Fibroblast of lung (primary cell): ENCODE measurements at regions not wholly inside any gene's neighbourhood (a gene's known extent, or its start where the extent isn't known, plus 50 kb on each side); places are given as distances from the start of the nearest gene placed in this dataset.

Experiments used
- EZH2 ChIP-seq: IDR thresholded peaks from 2 replicates; pipeline ENCODE4 v1.5.1; 2012; ENCODE audit warnings: low read length, control low read depth, mild to moderate bottlenecking; ENCODE audit errors: missing control alignments
- TF ChIP-seq, protein P1 (sequence below), 2 donors: IDR thresholded peaks in 1 of 2; conservative IDR thresholded peaks in 1 of 2; 1 replicate in 1 of 2; 2 replicates in 1 of 2; pipeline ENCODE4 v1.5.1; 2011 to 2012; ENCODE audit warnings: low read length in 2 of 2, control low read depth in 1 of 2, inconsistent platforms in 1 of 2, low read depth in 1 of 2, mild to moderate bottlenecking in 1 of 2

DNA sequence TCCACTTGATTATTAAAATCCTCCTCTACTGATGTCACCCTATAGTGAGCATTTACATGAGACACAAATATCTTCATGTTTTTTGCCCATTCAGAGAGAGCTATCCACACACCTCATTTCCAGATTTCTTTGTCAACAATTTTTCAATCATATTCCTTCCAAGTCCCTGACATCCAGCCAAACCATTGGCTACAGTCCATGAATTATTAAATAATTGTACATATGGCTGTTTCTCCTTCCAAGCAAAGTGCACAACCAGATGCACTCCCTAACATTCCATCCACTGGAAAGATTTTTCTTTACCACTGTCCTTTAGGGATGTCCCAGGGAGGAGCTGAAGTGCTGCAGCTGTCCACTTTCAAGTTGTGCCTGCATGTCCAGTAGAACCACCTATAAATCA is 328.0 kb upstream of the MDFIC2 start:
- TF ChIP-seq EZH2, result no peak
- TF ChIP-seq, protein P1, sequence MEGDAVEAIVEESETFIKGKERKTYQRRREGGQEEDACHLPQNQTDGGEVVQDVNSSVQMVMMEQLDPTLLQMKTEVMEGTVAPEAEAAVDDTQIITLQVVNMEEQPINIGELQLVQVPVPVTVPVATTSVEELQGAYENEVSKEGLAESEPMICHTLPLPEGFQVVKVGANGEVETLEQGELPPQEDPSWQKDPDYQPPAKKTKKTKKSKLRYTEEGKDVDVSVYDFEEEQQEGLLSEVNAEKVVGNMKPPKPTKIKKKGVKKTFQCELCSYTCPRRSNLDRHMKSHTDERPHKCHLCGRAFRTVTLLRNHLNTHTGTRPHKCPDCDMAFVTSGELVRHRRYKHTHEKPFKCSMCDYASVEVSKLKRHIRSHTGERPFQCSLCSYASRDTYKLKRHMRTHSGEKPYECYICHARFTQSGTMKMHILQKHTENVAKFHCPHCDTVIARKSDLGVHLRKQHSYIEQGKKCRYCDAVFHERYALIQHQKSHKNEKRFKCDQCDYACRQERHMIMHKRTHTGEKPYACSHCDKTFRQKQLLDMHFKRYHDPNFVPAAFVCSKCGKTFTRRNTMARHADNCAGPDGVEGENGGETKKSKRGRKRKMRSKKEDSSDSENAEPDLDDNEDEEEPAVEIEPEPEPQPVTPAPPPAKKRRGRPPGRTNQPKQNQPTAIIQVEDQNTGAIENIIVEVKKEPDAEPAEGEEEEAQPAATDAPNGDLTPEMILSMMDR (conservative IDR thresholded peaks at IDR 0.05 in 1 of 2, IDR thresholded peaks at IDR 0.05 in 1 of 2; ENCODE audit: low read depth in 1 of 2, low read length in 2 of 2), result no peak
